ENCODE measurements at regions not wholly inside any gene's neighbourhood (a gene's known extent, or its start where the extent isn't known, plus 50 kb on each side); places are given as distances from the start of the nearest gene placed in this dataset.

DNA sequence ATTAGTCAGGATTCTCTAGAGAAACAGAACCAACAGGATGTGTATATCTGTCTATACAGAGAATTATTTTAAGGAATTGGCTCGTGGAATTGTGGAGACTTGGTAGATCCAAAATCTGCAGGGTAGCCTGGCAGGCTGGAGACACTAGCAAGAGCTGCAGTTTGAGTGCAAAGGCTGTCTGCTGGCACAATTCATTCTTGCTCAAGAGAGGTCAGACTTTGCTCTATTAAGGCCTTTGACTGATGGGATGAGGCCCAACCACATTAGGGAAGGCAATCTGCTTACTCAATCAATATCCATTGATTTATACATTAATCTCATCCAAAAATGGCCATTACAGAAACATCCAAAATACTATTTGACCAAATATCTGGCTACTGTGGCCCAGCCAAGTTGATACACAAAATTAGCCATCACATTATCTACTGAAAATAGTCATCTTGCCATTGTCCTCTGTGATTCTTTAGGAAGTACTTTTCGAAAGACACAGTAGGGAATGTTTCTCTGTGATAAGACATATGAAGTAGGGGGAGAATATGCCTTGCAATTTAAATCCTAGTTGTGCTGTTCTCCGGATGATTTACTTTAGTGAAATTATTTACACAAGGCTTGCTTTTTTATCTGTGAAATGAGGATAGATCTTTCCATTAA, 873.8 kb downstream of the ROBO2 start:
- Histone ChIP-seq H3K79me2 (ENCODE audit: control insufficient read depth, insufficient read depth, low read length) (no peaks in the 10 kb centered on the region), H3K4me3 (replicated peaks in 1 of 4; ENCODE audit: control extremely low read depth in 1 of 4, insufficient read depth in 1 of 4, low read depth in 3 of 4, low read length in 4 of 4) (no peak overlapping the region), H3K36me3 (ENCODE audit: control insufficient read depth, insufficient read depth, low read length) (no peaks in the 10 kb centered on the region), H2AFZ (ENCODE audit: low read length) (no peak overlapping the region), H3K4me2 (ENCODE audit: extremely low read depth, insufficient read depth, low read length) (no peak overlapping the region), H3K9me3 (ENCODE audit: control insufficient read depth, insufficient read depth, low read depth, low read length) (no peaks in the 10 kb centered on the region), H4K20me1 (ENCODE audit: control insufficient read depth, extremely low read depth, insufficient read depth, low read length) (no peaks in the 10 kb centered on the region), H3K27me3 (ENCODE audit: control insufficient read depth, insufficient read depth, low read length) (no peaks in the 10 kb centered on the region), H3K4me1 (ENCODE audit: control insufficient read depth, extremely low read depth, insufficient read depth, low read length) (no peaks in the 10 kb centered on the region), H3K9ac (ENCODE audit: insufficient read depth, low read length) (no peak overlapping the region), H3K27ac (ENCODE audit: insufficient read depth, low read length) (no peak overlapping the region)
- TF ChIP-seq EZH2 (IDR thresholded peaks at IDR 0.05; ENCODE audit: low read length, missing control alignments): no peak
- TF ChIP-seq CTCF (conservative IDR thresholded peaks at IDR 0.05 in 1 of 2, IDR thresholded peaks at IDR 0.05 in 1 of 2; ENCODE audit: low read depth in 1 of 2, low read length in 2 of 2): no peak
- no peak for DNase-seq (ENCODE audit: low read depth in 2 of 2)

- Histone ChIP-seq H4K20me1 (ENCODE audit: control insufficient read depth, extremely low read depth, insufficient read depth, low read length) (no peaks in the 10 kb centered on the region), H3K27me3 (ENCODE audit: control insufficient read depth, insufficient read depth, low read length) (no peaks in the 10 kb centered on the region), H3K9me3 (ENCODE audit: control insufficient read depth, insufficient read depth, low read depth, low read length) (no peaks in the 10 kb centered on the region), H3K9ac (ENCODE audit: insufficient read depth, low read length) (no peak overlapping the region), H3K4me3 (replicated peaks in 1 of 4; ENCODE audit: control extremely low read depth in 1 of 4, insufficient read depth in 1 of 4, low read depth in 3 of 4, low read length in 4 of 4) (no peak overlapping the region), H3K4me1 (ENCODE audit: control insufficient read depth, extremely low read depth, insufficient read depth, low read length) (no peaks in the 10 kb centered on the region), H3K36me3 (ENCODE audit: control insufficient read depth, insufficient read depth, low read length) (no peaks in the 10 kb centered on the region), H2AFZ (ENCODE audit: low read length) (no peak overlapping the region), H3K4me2 (ENCODE audit: extremely low read depth, insufficient read depth, low read length) (no peak overlapping the region), H3K79me2 (ENCODE audit: control insufficient read depth, insufficient read depth, low read length) (no peaks in the 10 kb centered on the region), H3K27ac (ENCODE audit: insufficient read depth, low read length) (no peak overlapping the region)
- TF ChIP-seq EZH2 (IDR thresholded peaks at IDR 0.05; ENCODE audit: low read length, missing control alignments): no peak
- TF ChIP-seq CTCF (conservative IDR thresholded peaks at IDR 0.05 in 1 of 2, IDR thresholded peaks at IDR 0.05 in 1 of 2; ENCODE audit: low read depth in 1 of 2, low read length in 2 of 2): no peak
- no peak for DNase-seq (ENCODE audit: low read depth in 2 of 2)
These were observed 875.4 kb downstream of the ROBO2 start for GRCh38 chr3:77915336-77915735.

DNA sequence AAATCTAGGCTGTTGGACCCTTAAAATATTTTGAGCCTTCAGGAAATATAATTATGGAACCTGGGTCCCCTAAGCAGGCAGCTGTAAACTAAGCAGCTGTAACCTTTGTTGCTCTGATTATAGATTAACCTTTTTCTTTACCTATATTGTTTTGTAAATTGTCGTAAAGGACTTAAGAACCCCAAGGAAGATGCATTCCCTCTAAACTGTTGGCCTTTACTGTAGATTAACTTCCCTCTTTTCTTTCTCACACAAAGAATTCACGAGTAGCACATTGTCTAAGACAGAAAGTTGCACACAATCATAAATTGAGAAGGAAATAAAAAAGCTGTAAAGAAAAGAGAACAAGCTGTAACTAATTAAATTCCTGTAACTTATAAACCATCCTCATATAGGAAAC, 877.3 kb downstream of the ROBO2 start:
- TF ChIP-seq EZH2 (IDR thresholded peaks at IDR 0.05; ENCODE audit: low read length, missing control alignments) (no peak), CTCF (conservative IDR thresholded peaks at IDR 0.05 in 1 of 2, IDR thresholded peaks at IDR 0.05 in 1 of 2; ENCODE audit: low read depth in 1 of 2, low read length in 2 of 2) (no peak)
- H4K20me1 ChIP-seq (ENCODE audit: control insufficient read depth, extremely low read depth, insufficient read depth, low read length): no peaks in the 10 kb centered on the region
- H3K27ac ChIP-seq (ENCODE audit: insufficient read depth, low read length): no peak overlapping the region
- no peak overlapping the region for H3K4me3 ChIP-seq (replicated peaks in 1 of 4; ENCODE audit: control extremely low read depth in 1 of 4, insufficient read depth in 1 of 4, low read depth in 3 of 4, low read length in 4 of 4)
- no peaks in the 10 kb centered on the region for H3K79me2 ChIP-seq (ENCODE audit: control insufficient read depth, insufficient read depth, low read length)
- no peaks in the 10 kb centered on the region for H3K36me3 ChIP-seq (ENCODE audit: control insufficient read depth, insufficient read depth, low read length)
- H3K4me2 ChIP-seq (ENCODE audit: extremely low read depth, insufficient read depth, low read length): no peak overlapping the region
- H3K27me3 ChIP-seq (ENCODE audit: control insufficient read depth, insufficient read depth, low read length): no peaks in the 10 kb centered on the region
- H3K4me1 ChIP-seq (ENCODE audit: control insufficient read depth, extremely low read depth, insufficient read depth, low read length): no peaks in the 10 kb centered on the region
- no peak overlapping the region for H2AFZ ChIP-seq (ENCODE audit: low read length)
- H3K9me3 ChIP-seq (ENCODE audit: control insufficient read depth, insufficient read depth, low read depth, low read length): no peaks in the 10 kb centered on the region
- DNase-seq (ENCODE audit: low read depth in 2 of 2): no peak
- no peak overlapping the region for H3K9ac ChIP-seq (ENCODE audit: insufficient read depth, low read length)

Data from fibroblast of lung (primary cell).